ENCODE measurements at regions not wholly inside any gene's neighbourhood (a gene's known extent, or its start where the extent isn't known, plus 50 kb on each side); places are given as distances from the start of the nearest gene placed in this dataset.

DNA sequence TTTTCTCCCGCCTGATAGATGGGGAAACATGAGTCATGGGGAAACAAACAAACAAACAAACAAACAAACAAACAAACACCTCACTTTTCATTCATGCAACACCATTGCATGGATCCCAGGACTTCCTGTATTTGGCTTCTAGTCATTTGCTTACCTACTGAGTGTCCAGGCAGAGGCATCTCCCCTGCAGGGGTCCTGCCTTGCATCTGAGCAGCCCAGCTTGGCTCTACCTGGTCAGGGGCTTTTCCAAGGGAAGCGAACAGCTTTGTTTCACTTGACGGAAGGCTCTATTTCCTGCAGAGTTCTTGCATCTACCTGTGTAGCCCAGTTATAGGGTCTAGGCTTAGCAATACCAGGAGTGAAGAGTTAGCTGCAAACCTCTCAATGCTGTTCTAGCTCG lies 374.2 kb downstream of the GATA3 start:
- ChIA-PET POLR2A (no interaction called here), CTCF (interaction anchor here (1.3 to 3.0 kb wide), 3 partner anchors 12 to 17 kb away, joined by 3 to 7 read pairs (median 5); no protein-coding TSS in a partner anchor)
- DNase-seq (ENCODE audit: extremely low spot score) = no peak
- TF ChIP-seq, protein P1, sequence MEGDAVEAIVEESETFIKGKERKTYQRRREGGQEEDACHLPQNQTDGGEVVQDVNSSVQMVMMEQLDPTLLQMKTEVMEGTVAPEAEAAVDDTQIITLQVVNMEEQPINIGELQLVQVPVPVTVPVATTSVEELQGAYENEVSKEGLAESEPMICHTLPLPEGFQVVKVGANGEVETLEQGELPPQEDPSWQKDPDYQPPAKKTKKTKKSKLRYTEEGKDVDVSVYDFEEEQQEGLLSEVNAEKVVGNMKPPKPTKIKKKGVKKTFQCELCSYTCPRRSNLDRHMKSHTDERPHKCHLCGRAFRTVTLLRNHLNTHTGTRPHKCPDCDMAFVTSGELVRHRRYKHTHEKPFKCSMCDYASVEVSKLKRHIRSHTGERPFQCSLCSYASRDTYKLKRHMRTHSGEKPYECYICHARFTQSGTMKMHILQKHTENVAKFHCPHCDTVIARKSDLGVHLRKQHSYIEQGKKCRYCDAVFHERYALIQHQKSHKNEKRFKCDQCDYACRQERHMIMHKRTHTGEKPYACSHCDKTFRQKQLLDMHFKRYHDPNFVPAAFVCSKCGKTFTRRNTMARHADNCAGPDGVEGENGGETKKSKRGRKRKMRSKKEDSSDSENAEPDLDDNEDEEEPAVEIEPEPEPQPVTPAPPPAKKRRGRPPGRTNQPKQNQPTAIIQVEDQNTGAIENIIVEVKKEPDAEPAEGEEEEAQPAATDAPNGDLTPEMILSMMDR (IDR thresholded peaks at IDR 0.05; ENCODE audit: control extremely low read depth, extremely low read depth, low read depth, missing control alignments) = no peak

DNA sequence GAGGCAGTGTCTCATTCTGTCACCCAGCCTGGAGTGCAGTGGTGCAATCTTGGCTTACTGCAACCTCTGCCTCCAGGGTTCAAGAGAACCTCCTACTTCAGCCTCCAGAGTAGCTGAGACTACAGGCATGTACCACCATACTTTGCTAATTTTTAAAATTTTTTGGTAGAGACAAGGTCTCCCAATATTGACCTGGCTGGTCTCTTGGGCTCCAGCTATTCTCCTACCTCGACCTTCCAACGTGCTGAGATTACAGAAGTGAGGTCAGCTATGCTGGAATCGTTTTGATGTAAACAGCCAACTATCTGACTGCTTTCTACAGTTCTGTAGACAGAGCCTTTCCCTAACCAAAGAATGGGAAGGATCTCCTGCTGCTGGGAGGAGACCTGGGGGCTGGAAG lies 375.8 kb downstream of the GATA3 start:
- POLR2A ChIA-PET = no interaction called here
- no peak for DNase-seq (ENCODE audit: extremely low spot score)
- TF ChIP-seq, protein P1 (IDR thresholded peaks at IDR 0.05; ENCODE audit: control extremely low read depth, extremely low read depth, low read depth, missing control alignments) = no peak
- CTCF ChIA-PET = interaction anchor here (2.0 to 3.0 kb wide), 2 partner anchors 13 to 14 kb away, joined by 6 to 7 read pairs; no protein-coding TSS in a partner anchor

DNA sequence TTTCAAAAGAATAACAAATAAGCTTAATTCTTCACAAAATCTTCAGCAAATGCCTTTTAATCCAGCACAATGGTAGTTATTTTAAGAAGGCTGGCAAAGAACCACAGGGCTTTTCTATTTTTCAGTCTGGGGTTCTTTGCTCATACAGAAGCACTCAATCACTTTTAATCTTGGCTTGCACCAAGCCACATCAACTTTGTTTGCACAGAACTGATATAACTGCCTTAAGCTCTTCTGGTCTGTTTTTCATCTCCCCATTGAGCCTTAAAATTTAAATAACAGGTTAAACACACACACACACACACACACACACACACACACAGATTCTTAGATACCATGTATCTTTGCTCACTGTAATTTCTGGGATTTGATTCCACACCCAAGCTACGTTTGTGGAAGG lies 377.0 kb downstream of the GATA3 start:
- POLR2A ChIA-PET = no interaction called here
- TF ChIP-seq, protein P1 (IDR thresholded peaks at IDR 0.05; ENCODE audit: control extremely low read depth, extremely low read depth, low read depth, missing control alignments) = no peak
- CTCF ChIA-PET = interaction anchor here (0.9 to 2.0 kb wide), 6 partner anchors 12 to 48 kb away, joined by 3 to 6 read pairs (median 4); no protein-coding TSS in a partner anchor
- no peak for DNase-seq (ENCODE audit: extremely low spot score)

DNA sequence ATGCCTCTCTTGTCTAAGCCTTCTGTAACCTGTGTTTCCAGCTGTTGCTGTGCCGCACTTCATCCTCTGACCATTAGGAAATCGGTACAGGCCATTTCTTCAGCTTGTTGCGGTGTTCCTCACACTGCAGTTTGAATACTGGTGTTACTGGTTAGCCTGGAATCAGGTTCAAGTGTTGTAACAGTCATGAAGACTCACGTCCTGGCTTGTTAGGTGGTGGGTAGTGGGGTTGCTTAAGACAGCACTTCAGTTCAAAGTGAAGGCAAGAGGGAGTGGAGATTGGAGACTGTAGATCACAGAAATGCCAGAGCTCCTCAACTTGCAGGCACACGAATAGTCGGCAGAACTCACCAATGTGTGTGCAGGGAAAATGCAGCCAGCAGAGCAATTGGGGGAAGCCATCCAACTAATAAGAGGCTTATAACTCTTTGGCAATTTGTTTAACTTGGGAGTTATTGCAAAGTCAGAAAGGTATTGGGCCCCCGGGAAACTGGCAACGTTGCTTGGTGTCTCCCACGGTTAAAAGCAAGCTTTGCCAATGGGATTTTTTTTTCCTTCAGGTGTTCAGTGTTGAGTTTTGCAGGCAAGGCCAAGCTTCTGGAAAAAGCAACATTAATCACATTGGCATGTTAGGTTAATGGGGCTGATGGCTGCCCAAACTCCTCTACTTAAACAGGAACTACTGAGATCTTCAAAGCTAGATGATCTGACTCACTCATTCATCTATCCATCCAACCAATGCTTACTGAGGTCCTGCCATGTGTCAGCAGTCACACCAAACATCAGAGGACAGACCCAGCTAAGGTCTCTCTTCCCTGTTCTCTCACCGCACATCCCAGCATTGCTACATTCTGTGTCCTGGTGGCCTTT lies 380.9 kb downstream of the GATA3 start:
- DNase-seq (ENCODE audit: extremely low spot score) = no peak
- ChIA-PET POLR2A (no interaction called here), CTCF (interaction anchor here (0.9 to 2.0 kb wide), 6 partner anchors 9 to 171 kb away, joined by 3 to 7 read pairs (median 4); no protein-coding TSS in a partner anchor)
- TF ChIP-seq, protein P1 (IDR thresholded peaks at IDR 0.05; ENCODE audit: control extremely low read depth, extremely low read depth, low read depth, missing control alignments) = no peak

DNA sequence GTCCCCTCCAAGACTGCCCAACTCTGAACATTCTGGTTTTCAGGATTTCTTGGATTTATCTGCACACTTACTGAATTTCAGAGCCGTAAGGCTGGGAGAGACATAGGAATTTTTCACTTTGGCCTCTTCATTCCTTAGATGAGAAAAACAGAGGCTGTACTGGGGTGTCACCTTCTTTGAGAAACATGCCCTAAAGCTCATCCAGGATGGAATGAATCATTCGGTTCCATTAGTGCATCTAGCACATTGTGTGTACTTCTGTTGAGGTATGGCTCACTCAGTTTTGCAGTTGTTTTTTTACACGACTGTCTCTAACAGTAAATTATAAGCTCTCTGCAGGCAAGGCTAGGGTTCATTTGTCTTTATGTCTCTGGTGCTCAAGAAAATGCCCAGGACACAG lies 383.4 kb downstream of the GATA3 start:
- ChIA-PET POLR2A (no interaction called here), CTCF (interaction anchor here (1.1 kb wide), 1 partner anchor 12 kb away, joined by 3 read pairs; no protein-coding TSS in a partner anchor)
- no peak for DNase-seq (ENCODE audit: extremely low spot score)
- TF ChIP-seq, protein P1 (IDR thresholded peaks at IDR 0.05; ENCODE audit: control extremely low read depth, extremely low read depth, low read depth, missing control alignments) = no peak

DNA sequence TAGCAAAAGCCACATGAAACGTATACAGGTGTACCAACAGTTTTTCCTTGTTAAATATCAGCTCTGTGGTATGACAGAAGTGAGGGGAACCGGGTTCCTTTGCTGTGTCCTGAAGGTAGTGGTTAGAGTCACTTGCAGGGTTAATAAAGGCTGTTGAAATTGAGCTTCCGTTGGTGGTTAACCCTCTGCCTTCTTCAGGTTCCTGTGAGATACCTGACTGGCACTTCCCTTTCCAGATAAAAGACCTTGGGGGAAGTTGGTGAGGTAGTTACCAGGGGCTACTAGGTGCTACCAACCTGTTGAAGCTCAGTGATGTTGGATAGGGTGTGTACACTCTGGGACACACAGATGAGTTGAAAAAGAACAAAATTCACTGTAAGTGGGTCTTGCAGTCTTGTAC lies 384.1 kb downstream of the GATA3 start:
- POLR2A ChIA-PET = no interaction called here
- CTCF ChIA-PET = interaction anchor here (0.9 kb wide), 1 partner anchor 11 kb away, joined by 3 read pairs; no protein-coding TSS in a partner anchor
- TF ChIP-seq, protein P1 (IDR thresholded peaks at IDR 0.05; ENCODE audit: control extremely low read depth, extremely low read depth, low read depth, missing control alignments) = no peak
- DNase-seq (ENCODE audit: extremely low spot score) = no peak
